Transverse colon (tissue), 4 donors: ENCODE measurements at regions not wholly inside any gene's neighbourhood (a gene's known extent, or its start where the extent isn't known, plus 50 kb on each side); places are given as distances from the start of the nearest gene placed in this dataset.

ENCODE experiments used
- CTCF ChIP-seq, 5 experiments: fragments of 200-600 bp in 3 of 5; fragments of 450-650 bp in 2 of 5; sonication (generic) in 3 of 5; IDR thresholded peaks; 1 replicate in 2 of 5; 2 replicates in 3 of 5; pipeline ENCODE4 v1.5.1; 2016 to 2017; ENCODE audit warnings: antibody characterized with exemption in 5 of 5, inconsistent platforms in 3 of 5, mild to moderate bottlenecking in 2 of 5, moderate library complexity in 1 of 5
- EP300 ChIP-seq: sonication (generic); formaldehyde crosslinking; IDR thresholded peaks from one replicate; pipeline ENCODE4 v1.6.1; 2017; ENCODE audit warnings: antibody characterized with exemption, low read depth
- POLR2A ChIP-seq: fragments of 450-650 bp; IDR thresholded peaks from one replicate; pipeline ENCODE4 v1.6.1; 2016; ENCODE audit warnings: antibody characterized with exemption, mild to moderate bottlenecking, moderate library complexity
- POLR2AphosphoS5 ChIP-seq, 3 donors: sonication (generic); formaldehyde crosslinking; IDR thresholded peaks; one replicate each; pipeline ENCODE4 v1.6.1; 2016; ENCODE audit warnings: antibody characterized with exemption in 3 of 3

GRCh38 chr13:40160618-40161350 is 505.3 kb downstream of the COG6 start:
- TF ChIP-seq POLR2AphosphoS5 (IDR thresholded peaks at IDR 0.05) = no peak
- no peak for TF ChIP-seq POLR2A
- TF ChIP-seq CTCF (IDR thresholded peaks at IDR 0.05) = no peak
- TF ChIP-seq EP300 = no peak
